KBM-7 (cell line): ENCODE measurements at regions not wholly inside any gene's neighbourhood (a gene's known extent, or its start where the extent isn't known, plus 50 kb on each side); places are given as distances from the start of the nearest gene placed in this dataset.

Experiments used
- DNase-seq: peaks from one replicate; pipeline ENCODE4 v3.0.0-alpha.2; 2015
- in situ Hi-C: fragments of 300-500 bp; cut with MboI; formaldehyde crosslinking; loops from 2 replicates; pipeline ENCODE4 v1.14.3; 2020; ENCODE audit warnings: low sequenced_read_pairs, low pct_unique_long_range_greater_than_20kb, mixed read lengths

DNA sequence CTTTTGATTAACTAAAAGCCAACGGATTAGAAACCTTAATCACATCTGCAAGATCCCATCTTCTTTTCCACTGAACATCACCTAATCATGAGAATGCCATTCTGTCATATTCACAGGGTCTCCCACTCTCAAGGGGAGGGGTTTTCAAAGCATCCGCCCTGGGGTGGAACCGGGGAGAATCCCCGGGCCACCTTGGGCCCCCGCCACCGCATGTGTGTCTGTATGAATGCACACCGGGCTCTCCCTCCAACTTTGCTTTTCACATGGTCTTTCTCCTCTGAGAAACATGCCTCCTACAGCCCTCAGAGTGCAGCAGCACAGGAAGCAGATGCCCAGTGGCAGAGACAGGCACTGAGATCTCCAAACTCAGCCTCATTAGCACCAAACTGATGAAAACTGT, 233.2 kb upstream of the PPP2R2D start:
- in situ Hi-C loops, result no loop called here
- no peak for DNase-seq

DNA sequence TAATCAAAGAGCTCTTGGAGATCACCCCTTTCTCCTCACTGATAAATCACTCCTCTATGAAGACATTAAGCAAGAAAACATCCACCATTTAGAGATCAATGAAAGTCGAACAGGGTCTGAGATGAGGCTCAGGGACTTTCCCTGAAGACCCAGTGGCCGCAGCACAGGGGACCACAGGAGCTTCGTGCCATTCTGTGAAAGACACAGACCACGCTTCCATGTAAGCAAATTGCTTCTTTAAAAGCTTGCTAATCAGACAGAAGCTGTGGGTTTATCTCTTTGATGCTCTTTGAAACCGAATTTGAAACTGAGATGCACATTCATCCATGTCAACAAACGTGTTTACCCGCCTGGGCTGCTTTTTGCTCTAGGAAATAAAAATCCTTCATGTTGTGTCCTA, 231.9 kb upstream of the PPP2R2D start:
- DNase-seq, result no peak
- in situ Hi-C loops, result no loop called here

DNA sequence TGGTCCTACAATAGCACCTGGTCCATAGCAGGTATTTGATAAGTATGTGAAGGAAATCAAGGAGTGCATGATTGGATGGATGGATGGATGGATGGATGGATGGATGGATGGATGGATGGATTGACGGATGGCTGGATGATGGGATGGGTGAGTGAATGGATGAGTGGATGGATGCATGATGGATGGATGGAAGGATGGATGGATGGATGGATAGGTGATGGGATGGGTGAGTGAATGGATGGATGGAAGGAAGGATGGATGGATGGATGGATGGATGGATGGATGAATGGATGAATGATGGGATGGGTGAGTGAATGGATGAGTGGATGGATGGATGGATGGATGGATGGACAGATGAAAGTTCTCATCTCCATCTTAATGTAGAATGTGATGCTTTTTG, 231.0 kb upstream of the PPP2R2D start:
- in situ Hi-C loops, result no loop called here
- no peak for DNase-seq

DNA sequence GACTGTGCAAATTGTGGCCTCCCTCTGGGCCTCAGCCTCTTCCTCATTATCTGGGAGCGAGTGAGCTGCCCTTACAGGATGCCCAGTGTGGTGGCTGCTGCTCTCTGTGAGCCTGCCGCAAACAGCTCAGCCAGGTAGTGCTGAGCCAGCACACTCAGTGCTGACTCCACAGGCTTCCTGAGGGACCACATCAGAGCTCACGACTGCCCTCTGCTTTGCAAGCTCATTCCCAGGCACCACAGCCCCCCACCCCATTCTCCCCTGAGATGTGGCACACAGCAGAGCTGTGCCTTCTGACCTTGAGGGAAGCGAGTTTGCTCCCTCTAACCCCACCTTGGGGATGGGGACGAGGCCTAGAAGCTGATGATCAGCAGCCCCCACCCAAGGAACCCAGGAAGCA, 230.5 kb upstream of the PPP2R2D start:
- in situ Hi-C loops, result no loop called here
- no peak for DNase-seq

DNA sequence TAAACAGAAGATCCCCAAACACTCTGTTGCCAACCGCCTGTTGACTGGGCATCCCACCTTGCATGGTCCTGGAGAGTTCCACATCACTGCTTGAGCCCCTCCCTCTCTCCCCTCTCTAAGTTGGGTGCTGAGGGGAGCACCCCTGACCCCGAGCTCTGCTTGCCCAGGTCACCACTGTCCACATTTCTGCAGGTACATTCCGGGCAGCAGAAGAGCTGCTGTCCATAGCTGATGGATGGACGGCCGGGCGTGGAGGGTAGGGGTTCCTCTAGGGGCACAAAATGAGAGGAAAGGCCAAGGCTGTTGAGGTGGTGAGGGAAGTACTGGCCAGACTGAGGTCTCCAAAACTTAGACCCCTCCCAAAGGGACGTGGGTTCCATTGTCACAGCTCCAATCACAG, 227.4 kb upstream of the PPP2R2D start:
- in situ Hi-C loops, result no loop called here
- no peak for DNase-seq

DNA sequence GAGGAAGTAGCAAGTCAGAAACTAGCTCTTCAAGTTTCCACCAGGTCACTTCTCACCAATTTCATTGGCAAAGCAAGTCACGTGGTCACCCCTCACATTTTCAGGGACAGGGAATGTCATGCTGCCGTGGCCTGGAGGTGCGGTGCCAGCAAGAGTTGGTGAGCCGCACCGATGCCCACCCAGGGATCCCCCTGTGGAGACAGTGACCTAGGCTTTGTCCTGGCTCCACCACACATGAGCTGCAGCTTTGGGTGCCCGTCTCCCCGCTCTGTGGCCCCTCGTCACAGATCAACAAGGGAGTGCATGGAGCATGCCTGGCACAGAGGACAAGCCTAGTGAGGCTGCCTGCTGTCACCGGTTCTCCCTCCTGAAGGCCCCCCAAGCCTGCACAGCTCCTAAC, 226.7 kb upstream of the PPP2R2D start:
- in situ Hi-C loops, result no loop called here
- no peak for DNase-seq

DNA sequence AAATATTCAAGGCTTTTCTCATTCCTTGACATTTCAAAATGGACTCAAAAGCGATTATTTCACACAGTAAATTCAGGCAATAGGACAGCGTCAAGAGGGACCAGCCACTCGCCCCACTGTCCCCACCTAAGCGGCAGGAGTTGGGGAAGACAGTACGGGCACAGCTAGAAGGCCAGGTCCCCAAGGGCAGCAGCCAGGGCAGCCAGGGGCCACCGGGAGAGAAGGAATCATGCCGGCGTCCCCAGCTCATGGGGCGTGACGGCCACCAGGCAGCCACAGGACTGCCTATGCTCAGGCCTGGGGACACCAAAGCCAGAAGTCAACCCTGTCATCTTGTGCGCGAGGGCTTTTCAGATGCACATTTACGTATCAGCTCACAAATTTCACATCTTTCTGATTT, 225.7 kb upstream of the PPP2R2D start:
- DNase-seq, result no peak
- in situ Hi-C loops, result no loop called here

DNA sequence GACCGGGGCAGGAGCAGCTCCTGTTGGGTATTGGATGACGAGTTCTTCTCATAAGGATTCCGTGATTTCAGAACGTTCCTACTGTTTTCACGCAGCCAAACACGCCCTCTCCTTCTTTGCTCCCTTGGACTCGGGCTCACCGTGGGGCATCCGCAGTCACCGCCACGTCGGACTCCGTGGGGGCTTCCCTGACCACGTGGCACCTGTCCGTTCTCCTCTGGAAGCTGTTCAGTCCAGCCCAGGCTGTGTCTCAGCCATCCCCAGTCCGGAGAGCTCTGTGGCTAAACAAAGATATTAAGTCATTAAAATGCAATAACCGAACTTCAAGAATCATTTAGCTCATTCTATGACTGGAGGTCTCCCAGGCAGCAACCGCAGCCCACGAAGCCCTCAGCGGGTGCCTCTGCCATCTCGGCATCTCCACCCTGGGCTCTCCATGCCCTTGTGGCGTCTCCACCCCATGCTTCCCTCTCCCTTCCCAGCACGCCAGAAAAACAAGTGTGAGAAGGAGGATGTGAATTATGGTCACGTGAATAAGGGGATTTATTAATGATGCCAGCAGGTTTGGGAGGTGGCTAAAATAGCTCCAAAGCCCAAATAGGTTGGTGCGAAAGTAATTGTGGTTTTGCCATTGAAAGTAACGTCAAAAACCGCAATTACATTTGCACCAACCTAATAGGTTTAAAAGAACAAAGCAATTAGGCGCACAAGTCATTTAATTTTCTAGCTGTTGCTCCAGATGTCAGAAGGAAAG, 224.6 kb upstream of the PPP2R2D start:
- DNase-seq, result no peak
- in situ Hi-C loops, result no loop called here

DNA sequence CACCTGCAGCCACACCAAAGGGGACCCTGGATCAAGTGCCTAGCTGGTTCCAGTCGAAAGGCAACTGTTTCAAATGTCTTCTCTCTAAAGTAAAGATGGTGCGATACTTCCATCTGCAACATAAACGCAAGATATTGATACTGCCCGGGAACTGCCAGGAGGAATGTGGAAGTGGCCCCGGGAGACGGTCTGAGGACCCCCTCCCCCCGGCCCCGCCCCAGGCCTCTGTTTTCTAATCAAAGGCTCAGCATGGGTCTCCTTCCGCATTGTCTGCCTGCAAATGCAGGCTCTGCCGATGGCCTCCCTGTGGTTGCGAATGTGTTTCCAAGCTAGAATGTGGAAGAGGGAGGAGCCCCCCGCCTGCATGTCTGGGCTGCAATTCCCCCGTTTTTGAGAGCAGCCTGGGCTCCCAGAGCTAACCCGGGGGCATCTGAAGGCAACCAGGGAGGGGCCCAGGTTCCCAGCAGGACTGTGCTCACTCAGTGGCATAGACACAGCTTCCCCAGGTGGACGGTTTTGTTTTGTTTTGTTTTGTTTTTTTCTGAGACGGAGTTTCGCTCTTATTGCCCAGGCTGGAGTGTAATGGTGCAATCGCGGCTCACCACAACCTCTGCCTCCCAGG, 223.9 kb upstream of the PPP2R2D start:
- in situ Hi-C loops, result no loop called here
- no peak for DNase-seq

DNA sequence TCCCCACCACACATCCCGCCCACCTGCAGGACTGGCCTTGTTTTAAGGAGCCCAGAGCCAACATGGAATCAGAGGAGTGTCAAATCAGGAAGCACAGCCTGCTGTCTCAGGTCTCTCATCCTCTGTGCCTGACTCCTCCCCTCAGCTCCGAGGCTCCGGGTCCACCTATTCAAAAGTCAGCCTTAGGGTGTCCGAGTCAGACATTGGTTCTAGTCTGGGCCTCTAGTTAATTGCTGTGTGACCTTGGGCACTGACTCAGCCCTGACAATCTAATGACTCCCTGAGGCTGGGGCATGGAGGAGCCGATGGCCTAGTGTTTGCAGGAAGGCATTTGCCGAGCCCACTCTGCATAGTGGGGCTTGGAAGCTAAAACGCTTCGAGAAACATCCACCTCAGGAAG, 223.1 kb upstream of the PPP2R2D start:
- in situ Hi-C loops, result no loop called here
- no peak for DNase-seq

DNA sequence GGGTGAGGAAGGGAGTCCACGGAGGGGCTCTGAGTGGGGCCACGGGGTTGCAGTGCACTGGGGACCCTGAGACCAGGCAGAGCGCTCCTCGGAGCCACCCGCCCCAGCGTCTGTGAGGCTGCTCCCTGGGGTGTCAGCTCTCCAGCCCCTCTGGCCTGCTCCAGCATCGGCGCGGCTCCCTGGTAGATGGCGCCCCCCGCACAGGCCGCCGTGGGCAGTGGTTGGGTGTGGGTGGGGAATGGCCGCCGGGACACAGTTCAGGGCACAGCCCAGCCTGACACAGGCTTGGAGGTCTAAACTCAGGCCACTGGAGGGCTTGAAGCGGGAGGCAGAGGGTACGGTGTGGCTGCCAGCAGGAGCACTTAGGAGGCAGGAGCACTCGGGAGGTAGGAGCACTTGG, 222.6 kb upstream of the PPP2R2D start:
- DNase-seq, result no peak
- in situ Hi-C loops, result no loop called here

DNA sequence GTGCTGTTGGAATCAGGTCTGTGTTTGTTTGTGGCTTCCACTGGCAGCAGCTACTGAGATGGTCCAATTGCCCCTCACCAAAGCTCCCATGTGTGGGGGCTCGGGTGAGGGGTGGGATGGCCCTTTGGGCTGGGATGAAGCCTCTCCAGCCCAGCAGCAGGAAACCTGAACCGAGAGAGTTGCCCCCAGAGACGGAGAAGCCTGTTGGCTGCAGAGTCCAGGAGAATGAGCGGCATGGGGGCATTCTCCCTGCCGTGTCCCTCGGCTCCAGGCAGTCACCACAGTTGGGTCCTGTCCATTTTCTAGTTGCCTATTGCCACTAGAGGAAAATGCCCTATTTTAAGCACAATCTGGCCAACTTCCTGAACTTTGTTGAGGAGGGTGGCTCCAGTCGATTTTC, 222.2 kb upstream of the PPP2R2D start:
- in situ Hi-C loops, result no loop called here

DNA sequence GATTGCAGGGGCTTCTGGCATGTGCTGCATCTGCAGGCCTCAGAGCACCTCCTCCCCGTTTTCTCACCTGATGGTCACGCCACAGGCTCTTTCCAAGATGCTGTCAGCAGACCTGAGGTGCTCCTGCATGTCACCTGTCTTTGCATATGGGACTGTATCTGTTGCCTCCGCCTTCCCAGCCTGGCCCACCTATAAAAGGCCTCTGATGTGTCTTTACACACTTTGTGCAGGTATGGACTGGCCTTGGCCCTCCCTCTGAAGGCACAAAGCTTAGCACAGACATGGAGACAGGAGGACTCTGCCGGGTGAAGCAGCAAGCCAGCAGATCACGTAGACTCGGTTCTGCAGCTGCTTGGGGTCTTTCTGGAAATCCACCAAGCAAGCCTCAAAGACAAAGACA, 220.9 kb upstream of the PPP2R2D start:
- DNase-seq, result no peak
- in situ Hi-C loops, result no loop called here

More for the DNA sequence above, 222.2 kb upstream of the PPP2R2D start:
- DNase-seq, result no peak

DNA sequence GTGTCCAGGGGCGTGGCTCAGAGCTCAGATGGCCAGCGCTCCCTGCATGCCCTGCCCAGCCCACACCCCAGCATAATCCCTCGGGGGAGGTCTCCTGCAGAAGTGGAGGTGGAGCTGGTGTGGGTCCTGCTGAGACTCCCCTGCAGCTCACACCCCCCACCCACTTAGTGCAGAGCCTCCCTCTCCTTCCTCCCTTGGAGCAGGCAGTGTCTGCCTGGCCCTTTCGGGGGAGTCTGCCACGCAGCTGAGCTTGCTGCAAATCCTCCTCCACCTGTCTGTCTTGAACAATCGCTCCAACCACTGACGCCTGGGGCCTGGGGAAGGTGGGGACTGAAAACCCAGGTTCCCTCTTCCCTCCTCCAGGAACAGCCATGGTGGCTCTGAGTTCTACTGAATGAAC, 219.7 kb upstream of the PPP2R2D start:
- in situ Hi-C loops, result no loop called here

DNA sequence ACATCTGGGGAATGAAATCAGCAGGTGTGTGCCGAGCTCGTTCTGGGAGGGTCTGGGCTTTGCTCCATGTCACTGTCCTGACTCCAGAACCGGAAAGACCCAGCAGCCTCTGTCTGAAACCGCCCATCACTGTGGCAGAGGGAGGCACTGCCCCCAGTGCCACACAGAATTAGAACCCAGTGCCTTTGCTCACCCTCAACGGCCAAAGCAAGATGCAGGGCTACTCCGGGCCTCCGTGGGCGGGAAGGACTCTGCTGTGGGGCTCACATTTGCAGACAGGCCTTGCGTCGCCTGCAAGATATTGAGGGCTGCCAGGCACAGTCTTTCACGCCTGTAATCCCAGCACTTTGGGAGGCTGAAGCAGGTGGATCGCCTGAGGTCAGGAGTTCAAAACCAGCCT, 219.2 kb upstream of the PPP2R2D start:
- no peak for DNase-seq
- in situ Hi-C loops, result no loop called here

More for the DNA sequence above, 219.7 kb upstream of the PPP2R2D start:
- DNase-seq, result no peak

DNA sequence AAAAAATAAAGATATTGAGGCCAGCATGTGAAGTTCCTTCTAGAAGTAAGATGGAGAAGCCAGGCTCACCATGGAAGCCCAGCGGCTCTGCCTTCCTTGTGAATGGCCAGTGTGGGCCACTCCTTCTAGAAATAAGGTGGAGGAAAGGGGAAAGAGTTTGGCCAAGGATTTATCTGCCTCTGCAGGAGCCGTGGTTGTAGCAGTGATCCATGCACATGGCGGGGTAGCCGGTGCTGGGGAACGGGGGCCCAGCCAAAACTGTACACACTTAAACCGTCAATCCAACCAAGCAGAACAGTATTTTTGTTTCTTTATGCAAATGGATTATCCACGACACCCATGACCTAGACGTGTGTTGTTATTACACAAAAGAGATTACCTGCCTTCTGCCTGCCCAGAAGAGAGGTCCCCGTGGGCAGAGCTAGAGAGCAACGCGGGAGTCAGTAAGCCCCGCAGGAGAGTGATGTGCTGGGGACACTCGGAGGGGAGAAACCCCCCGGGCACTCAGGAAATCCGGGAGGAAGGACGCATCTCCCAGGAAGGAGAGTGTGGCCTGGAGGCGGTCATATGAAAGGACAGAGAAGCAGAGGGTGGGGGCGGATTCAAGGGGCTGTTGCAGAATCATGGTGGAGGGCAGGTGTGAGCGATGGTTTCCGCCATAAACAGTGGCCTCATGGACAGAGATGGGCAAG, 218.4 kb upstream of the PPP2R2D start:
- in situ Hi-C loops, result no loop called here
- DNase-seq, result no peak

DNA sequence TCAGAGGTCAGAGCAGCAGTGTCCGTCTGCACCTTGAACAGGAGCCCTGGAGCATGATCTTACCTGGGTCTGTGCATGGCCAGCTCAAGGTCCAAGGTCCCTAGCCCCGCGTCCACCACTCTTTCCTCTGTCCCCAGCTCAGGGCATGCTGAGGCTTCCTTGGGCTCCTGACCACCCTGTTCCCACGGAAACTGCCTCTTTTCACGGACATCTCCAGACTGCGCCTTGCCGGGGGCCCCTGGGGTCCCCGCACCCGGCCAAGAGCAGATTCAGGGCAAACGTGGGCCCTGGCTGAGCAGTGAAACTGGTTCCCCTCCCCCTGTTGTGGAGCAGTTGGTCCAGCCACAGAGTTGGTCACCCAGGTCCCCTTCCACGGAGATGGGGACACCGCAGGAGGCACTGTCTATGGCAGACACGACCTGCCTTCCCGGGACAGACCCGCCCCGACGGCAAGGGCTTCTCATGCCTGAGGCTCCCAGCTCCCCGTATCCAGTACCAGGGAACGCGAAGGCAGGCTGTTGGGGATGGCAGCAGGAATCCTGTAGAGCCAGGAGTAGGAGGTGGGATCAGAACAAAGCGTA, 217.4 kb upstream of the PPP2R2D start:
- no peak for DNase-seq
- in situ Hi-C loops, result no loop called here

DNA sequence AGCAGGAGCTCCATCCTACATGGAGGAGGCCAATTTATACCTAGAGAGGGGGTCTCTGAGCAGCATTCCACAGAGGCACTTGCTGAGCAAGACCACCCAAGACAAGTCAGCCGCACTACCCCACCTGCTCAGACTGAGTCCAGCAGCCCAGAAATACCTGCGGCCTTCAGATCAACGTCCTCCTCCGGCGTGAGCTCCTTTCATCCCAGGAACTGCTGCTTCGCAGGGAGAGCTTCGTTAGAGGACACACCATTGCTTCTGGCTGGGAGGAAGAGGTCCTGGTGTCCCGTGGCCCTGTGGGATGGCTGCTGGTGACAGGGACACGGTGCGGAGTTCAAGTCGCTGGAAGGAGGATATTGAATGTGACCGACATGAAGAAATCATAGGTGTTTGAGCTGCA, 216.9 kb upstream of the PPP2R2D start:
- DNase-seq, result no peak
- in situ Hi-C loops, result no loop called here

DNA sequence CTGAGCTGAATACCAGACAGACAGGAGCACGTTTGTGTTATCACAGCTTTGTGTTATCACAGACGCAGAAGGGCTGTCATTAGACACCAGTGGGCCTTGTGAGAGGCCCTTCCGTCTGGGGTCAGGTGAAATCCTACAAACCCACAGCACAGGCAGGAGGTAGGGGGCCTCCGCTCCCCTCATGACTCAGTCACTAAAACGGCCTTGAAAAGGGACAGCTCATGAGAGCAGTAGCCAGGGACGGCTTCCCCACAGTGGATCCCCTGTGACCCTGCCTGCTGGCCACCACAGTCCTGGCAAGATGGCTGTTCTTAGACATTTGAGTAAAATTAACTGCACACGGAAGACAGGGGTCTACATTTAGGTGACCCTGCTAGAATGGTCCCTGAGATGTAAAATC, 215.8 kb upstream of the PPP2R2D start:
- in situ Hi-C loops, result no loop called here
- DNase-seq, result no peak

DNA sequence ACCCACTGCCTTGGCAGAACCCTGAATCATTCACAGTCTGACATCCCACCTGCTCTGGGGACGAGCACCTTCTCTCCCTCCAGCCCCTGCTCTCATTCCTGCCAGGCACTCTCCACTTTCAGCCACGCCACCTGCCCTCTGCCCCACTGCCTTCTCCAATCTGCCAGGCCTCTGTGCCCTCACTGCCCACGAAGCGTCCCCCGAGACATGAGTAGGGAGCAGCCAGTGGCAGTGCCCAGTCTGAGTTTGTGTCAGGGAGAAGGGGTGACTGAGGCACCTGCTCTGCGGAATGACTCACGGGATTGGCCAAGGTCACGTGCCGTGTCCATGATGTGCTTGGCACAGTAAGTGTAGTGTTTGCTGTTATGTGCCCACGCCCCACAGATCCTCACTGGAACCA, 215.2 kb upstream of the PPP2R2D start:
- in situ Hi-C loops, result no loop called here
- no peak for DNase-seq
